Limb (tissue), 2 donors: ENCODE measurements at regions not wholly inside any gene's neighbourhood (a gene's known extent, or its start where the extent isn't known, plus 50 kb on each side); places are given as distances from the start of the nearest gene placed in this dataset.

Source experiments
- DNase-seq, 2 donors: peaks; one replicate each; pipeline ENCODE4 v3.0.0-alpha.2; 2016; ENCODE audit errors: extremely low spot score in 2 of 2

DNA sequence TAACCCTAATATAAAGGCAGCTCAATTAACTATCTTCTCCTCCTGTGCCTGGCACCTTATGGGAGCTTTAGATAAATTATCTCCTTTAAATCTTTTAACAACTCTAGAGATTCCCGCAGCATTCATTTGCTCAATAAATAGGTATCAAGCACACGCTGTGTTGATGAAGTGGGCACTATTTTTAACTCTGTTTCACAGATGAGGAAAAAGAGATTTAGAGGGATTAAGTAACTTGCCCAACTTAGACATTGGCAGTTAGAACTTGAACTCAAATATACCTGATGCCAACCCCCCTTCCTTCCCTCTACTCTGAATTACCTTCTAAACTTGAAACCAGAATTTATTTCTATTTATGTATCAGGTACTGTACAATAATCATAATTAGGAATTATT lies 112.4 kb downstream of the SH3TC2 start:
- DNase-seq: no peak

DNA sequence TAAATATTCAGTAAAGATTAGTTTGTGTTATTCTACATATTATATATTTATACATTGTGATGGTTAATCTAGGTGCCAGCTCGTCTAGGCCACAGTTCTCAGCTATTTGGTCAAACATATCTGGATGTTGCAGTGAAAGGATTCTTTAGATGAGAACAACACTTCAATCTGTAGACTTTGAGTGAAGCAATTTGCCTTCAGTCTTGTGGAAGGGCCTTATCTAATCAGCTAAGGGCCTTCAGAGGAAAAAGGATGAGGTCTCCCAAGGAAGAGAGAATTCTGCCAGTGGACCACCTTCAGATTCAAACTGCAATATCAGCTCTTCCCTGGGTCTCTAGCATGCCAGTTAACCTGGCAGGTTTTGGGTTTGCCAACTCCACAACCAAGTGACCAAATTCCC lies 112.0 kb downstream of the SH3TC2 start:
- DNase-seq: no peak

DNA sequence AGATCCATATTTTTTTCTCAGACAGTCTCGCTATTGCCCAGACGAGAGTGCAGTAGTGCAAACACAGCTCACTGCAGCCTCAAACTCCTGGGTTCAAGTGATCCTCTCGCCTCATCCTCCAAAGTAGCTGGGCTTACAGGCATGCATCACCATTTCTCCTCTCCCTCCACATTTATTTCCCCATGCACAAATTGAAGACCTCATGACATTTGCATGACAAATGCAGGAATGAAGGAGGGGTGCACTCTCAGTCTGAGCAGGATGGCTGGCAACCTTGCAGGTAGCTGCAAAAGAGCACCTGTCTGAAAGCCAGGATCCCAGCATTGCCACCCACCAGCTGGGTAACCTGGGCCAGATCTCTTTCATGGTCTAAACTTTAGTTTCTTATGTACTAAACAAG lies 111.2 kb downstream of the SH3TC2 start:
- DNase-seq: no peak

DNA sequence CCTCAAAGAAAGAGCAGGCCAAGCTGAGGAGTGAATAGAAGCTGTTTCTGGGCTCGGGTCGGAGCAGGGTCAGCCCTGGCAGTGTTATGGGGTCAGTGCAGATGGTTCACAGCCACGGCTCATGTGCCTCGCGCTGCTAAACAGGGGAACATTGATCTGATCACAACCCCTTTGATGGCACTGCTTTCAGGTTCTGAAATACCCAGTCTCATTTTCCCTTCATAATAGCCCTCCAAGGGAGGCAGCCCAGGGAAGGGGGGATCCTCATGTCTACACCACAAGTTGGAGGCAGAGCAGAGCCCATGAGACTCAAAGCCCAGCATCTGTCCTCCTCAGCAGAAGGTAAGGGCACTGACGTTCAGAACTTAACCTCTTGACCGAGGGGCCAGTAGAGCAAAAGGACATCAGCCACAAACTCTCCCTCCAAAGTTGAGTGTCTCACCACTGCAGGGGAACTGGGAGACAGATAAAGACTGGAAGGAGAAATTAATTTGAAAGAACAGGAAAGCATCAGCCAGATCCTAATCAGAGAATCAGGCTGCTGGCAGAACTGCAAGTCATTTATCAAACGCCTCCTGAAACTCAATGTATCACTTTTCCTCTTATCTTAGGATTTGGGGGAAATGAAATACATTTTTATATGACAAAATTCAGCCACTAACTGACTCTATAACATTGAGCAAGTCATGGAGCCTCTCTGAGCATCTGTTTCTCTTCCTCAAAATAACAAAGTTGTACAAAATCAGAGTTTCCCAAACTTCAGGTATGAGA lies 110.6 kb downstream of the SH3TC2 start:
- DNase-seq: no peak

DNA sequence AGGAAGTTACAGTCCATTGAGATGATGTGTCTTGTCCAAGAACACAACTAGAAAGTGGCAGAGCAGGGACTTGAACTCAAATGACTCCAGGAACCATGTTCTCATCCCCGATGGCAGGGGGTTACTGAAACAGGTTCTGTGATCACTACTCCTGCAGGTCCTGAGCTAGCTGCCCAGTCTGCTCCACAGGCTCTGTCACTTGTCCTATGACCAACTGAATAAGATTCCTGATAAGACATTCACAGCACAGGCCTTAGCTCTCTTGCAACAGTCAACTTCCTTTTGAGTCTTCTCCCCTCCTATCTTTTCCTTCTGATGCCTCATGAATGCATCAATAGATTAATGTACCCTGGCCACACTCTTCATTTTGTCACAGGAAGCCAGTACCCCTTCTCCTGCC lies 109.2 kb downstream of the SH3TC2 start:
- DNase-seq: no peak
